Kidney epithelial cell (primary cell): ENCODE measurements at regions not wholly inside any gene's neighbourhood (a gene's known extent, or its start where the extent isn't known, plus 50 kb on each side); places are given as distances from the start of the nearest gene placed in this dataset.
"Not testable (repeated sequence)": the region's sequence is repeated elsewhere in the genome, so short reads cannot be mapped to it uniquely, and the experiment has no call there.

Source experiments
- DNase-seq: peaks from one replicate; pipeline ENCODE4 v3.0.0-alpha.2; 2010; ENCODE audit warnings: low read depth
- H3K27me3 ChIP-seq: 2 replicates; pipeline ENCODE4 v1.6.0; 2011; ENCODE audit warnings: low read length; ENCODE audit not compliant: control insufficient read depth, insufficient read depth
- H3K36me3 ChIP-seq: 2 replicates; pipeline ENCODE4 v1.5.1; 2011; ENCODE audit warnings: low read length; ENCODE audit not compliant: control insufficient read depth, insufficient read depth
- H3K4me3 ChIP-seq: 2 replicates; pipeline ENCODE4 v1.5.1; 2011; ENCODE audit warnings: low read depth, mild to moderate bottlenecking, control low read depth, low read length
- TF ChIP-seq, protein P1 (sequence below): IDR thresholded peaks from 2 replicates; pipeline ENCODE4 v1.5.1; 2011; ENCODE audit warnings: mild to moderate bottlenecking, moderate library complexity, low read length, control low read depth, inconsistent platforms; ENCODE audit not compliant: insufficient read depth, poor library complexity, severe bottlenecking

DNA sequence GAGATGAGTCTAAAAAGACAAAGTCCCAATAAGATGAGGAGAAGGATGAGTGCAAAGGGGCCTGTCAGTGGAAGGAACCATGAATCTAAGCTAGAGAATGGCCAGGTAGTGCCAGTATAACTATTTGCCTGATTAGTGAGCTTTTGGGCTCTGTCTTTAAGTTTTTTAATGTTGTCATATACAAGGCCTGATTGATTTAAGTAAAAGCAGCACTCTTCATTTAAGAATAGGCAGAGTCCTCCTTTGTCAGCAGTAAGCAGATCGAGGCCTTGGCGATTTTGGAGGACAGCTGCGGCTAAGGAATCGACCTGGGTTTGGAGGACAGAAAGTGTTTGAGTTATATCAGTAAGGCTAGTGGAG is 753.4 kb upstream of the ADGRB3 start:
- H3K4me3 ChIP-seq, result no peak overlapping the region
- no peaks in the 10 kb centered on the region for H3K27me3 ChIP-seq
- DNase-seq, result no peak
- TF ChIP-seq, protein P1, sequence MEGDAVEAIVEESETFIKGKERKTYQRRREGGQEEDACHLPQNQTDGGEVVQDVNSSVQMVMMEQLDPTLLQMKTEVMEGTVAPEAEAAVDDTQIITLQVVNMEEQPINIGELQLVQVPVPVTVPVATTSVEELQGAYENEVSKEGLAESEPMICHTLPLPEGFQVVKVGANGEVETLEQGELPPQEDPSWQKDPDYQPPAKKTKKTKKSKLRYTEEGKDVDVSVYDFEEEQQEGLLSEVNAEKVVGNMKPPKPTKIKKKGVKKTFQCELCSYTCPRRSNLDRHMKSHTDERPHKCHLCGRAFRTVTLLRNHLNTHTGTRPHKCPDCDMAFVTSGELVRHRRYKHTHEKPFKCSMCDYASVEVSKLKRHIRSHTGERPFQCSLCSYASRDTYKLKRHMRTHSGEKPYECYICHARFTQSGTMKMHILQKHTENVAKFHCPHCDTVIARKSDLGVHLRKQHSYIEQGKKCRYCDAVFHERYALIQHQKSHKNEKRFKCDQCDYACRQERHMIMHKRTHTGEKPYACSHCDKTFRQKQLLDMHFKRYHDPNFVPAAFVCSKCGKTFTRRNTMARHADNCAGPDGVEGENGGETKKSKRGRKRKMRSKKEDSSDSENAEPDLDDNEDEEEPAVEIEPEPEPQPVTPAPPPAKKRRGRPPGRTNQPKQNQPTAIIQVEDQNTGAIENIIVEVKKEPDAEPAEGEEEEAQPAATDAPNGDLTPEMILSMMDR, result no peak
- H3K36me3 ChIP-seq, result no peaks in the 10 kb centered on the region

DNA sequence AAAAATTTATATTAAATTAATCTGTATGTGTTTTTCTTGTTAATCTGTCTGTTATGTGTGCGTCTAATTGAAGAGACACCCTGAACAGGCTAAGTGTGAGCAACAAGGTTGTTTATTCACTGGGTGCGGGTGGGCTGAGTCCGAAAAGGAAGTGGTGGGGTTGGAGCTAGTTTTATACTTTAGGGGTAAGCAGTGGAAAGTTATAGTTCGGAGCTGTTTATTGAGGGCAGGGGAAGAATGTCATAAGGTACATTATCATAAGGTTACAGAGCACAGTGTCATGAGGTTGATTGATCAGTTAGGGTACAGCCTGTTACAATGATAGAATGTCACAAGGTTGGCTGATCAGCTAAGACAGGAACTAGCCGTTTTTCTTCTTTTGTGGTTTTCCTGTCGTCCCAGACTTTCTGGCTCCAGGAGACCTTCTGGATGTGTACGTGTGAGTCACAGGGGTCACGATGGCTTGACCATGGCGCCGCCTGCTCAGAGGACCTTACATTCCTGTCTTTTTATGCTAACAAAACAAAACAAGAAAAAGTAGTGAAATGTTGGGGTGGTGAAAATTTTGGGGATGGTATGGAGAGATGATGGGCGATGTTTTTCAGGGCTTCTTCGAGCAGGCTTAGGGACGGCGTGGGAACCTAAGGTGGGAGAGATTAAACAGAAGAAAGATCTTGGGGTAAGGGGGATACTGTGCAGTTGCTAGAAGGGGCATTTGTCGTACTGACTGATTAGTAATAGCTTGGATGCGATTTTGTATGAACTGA is 754.0 kb upstream of the ADGRB3 start:
- no peak overlapping the region for H3K4me3 ChIP-seq
- no peak for DNase-seq
- no peaks in the 10 kb centered on the region for H3K27me3 ChIP-seq
- TF ChIP-seq, protein P1, result no peak
- no peaks in the 10 kb centered on the region for H3K36me3 ChIP-seq

DNA sequence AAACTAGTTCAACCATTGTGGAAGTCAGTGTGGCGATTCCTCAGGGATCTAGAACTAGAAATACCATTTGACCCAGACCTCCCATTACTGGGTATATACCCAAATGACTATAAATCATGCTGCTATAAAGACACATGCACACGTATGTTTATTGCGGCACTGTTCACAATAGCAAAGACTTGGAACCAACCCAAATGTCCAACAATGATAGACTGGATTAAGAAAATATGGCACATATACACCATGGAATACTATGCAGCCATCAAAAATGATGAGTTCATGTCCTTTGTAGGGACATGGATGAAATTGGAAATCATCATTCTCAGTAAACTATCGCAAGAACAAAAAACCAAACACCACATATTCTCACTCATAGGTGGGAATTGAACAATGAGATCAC is 754.7 kb upstream of the ADGRB3 start:
- H3K4me3 ChIP-seq, H3K27me3 ChIP-seq, H3K36me3 ChIP-seq, DNase-seq: not testable (repeated sequence)

DNA sequence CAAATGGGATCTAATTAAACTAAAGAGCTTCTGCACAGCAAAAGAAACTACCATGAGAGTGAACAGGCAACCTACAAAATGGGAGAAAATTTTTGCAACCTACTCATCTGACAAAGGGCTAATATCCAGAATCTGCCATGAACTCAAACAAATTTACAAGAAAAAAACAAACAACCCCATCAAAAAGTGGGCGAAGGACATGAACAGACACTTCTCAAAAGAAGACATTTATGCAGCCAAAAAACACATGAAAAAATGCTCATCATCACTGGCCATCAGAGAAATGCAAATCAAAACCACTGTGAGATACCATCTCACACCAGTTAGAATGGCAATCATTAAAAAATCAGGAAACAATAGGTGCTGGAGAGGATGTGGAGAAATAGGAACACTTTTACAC is 755.2 kb upstream of the ADGRB3 start:
- H3K27me3 ChIP-seq, DNase-seq, H3K4me3 ChIP-seq, H3K36me3 ChIP-seq: not testable (repeated sequence)

DNA sequence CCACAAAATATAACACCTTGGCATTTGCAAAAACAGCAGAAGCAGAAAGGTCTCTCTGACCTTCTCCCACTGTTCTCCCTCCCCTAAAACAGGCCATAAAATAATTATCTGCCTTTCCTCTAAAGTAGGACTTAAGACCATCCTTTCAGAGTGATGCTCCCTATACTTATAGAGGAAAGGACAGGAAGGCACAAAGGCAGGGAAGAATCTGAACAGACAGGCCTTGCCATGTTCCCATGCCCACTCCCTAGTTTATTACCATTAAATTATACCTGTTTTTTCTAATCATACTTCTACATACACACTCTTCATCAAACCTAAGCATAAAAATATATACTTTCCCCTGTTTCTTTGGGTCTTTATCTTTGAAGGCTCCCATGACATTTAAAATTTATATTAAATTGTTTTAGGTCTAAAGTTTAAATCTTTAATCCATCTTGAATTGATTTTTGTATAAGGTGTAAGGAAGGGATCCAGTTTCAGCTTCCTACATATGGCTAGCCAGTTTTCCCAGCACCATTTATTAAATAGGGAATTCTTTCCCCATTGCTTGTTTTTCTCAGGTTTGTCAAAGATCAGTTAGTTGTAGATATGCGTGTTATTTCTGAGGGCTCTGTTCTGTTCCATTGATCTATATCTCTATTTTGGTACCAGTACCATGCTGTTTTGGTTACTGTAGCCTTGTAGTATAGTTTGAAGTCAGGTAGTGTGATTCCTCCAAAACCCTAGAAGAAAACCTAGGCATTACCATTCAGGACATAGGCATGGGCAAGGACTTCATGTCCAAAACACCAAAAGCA is 755.8 kb upstream of the ADGRB3 start:
- not testable (repeated sequence) for H3K27me3 ChIP-seq, DNase-seq, H3K36me3 ChIP-seq, H3K4me3 ChIP-seq

DNA sequence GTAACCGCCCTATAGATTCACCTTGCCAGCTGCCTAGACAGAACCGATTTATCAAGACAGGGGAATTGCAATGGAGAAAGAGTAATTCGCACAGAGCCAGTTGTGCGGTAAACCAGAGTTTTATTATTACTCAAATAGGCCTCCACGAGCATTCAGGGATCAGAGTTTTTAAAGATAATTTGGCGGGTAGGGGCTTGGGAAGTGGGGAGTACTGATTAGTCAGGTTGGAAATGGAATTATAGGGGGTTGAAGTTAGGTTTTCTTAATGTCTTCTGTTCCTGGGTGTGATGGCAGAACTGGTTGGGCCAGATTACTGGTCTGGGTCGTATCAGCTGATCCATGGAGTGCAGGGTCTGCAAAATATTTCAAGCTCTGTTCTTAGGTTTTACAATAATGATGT is 756.9 kb upstream of the ADGRB3 start:
- not testable (repeated sequence) for H3K4me3 ChIP-seq, H3K27me3 ChIP-seq, H3K36me3 ChIP-seq, DNase-seq

DNA sequence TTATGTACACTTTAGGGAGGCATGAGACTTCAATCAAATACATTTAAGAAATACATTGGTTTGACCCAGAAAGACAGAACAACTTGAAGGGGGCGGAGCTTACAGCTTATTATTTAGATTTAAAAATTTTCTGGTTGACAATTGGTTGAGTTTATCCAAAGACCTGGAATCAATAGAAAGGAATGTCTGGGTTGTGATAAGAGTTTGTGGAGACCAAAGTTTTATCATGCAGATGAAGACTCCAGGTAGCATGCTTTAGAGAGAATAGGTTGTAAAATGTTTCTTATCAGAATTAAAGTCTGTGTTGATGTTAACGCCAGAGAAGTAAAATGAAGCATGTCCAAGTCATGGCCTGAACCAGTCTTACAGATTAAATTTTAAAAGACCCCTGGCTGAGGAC is 757.8 kb upstream of the ADGRB3 start:
- H3K36me3 ChIP-seq, result no peaks in the 10 kb centered on the region
- no peak for DNase-seq
- no peak overlapping the region for H3K4me3 ChIP-seq
- TF ChIP-seq, protein P1, result no peak
- no peaks in the 10 kb centered on the region for H3K27me3 ChIP-seq

DNA sequence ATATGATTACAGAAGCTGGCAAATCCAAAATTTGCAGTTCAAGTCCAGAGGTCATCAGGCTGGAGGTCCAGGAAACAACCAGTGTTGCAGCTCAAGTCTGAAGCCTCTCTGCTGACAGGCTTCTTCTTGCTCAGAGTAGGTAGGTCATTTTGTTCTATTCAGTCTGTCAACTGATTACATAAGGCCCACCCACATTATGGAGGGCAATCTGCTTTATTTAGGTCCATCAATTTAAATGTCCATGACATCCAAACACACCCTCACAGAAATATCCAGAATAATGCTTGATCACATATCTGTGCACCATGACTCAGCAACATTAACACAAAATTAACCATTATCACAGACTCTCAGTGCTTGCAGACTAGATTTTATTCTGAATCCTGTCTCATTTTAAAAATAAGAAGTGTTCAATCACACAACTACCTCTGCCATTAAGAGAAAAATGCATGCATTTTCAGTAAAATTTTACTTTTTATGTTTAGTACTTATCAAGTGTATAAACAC is 759.2 kb upstream of the ADGRB3 start:
- Histone ChIP-seq H3K36me3 (no peaks in the 10 kb centered on the region), H3K4me3 (no peak overlapping the region), H3K27me3 (no peaks in the 10 kb centered on the region)
- TF ChIP-seq, protein P1, result no peak
- no peak for DNase-seq
